Upper lobe of left lung (tissue), 6 donors: ENCODE measurements at regions not wholly inside any gene's neighbourhood (a gene's known extent, or its start where the extent isn't known, plus 50 kb on each side); places are given as distances from the start of the nearest gene placed in this dataset.

Experiments
- ATAC-seq, 2 donors: fragments of 200-7000 bp; cut with Tn5 transposase; one replicate each; pipeline ENCODE4 v1.9.1; 2022; ENCODE audit warnings: mild to moderate bottlenecking in 2 of 2, moderate library complexity in 2 of 2; ENCODE audit not compliant: low FRiP score in 2 of 2
- DNase-seq, 2 donors: peaks; one replicate each; pipeline ENCODE4 v3.0.0-alpha.2; 2019 to 2020
- H3K27ac ChIP-seq, 4 donors: fragments of 200-600 bp; sonication (generic); one replicate each; pipeline ENCODE4 v1.5.1; 2016 to 2019
- H3K27me3 ChIP-seq, 4 donors: fragments of 200-600 bp; sonication (generic); one replicate each; pipeline ENCODE4 v1.5.1; 2017 to 2019
- H3K36me3 ChIP-seq, 4 donors: fragments of 200-600 bp; sonication (generic); one replicate each; pipeline ENCODE4 v1.5.1; 2016 to 2019
- H3K4me1 ChIP-seq, 4 donors: fragments of 200-600 bp; sonication (generic); one replicate each; pipeline ENCODE4 v1.5.1; 2018 to 2019
- H3K4me3 ChIP-seq, 4 donors: fragments of 200-600 bp; sonication (generic); one replicate each; pipeline ENCODE4 v1.5.1; 2017 to 2019; ENCODE audit warnings: mild to moderate bottlenecking in 2 of 4, moderate library complexity in 1 of 4
- H3K9me3 ChIP-seq, 4 donors: fragments of 200-600 bp; sonication (generic); one replicate each; pipeline ENCODE4 v1.5.1; 2018 to 2019
- EP300 ChIP-seq, 4 donors: sonication (generic); formaldehyde crosslinking; IDR thresholded peaks; one replicate each; pipeline ENCODE4 v1.5.1; 2017; ENCODE audit warnings: antibody characterized with exemption in 4 of 4, control low read depth in 2 of 4
- POLR2A ChIP-seq, 4 donors: fragments of 450-650 bp; IDR thresholded peaks; one replicate each; pipeline ENCODE4 v1.5.1; 2016 to 2017; ENCODE audit warnings: antibody characterized with exemption in 4 of 4, mild to moderate bottlenecking in 2 of 4
- POLR2AphosphoS5 ChIP-seq, 2 donors: sonication (generic); formaldehyde crosslinking; IDR thresholded peaks; one replicate each; pipeline ENCODE4 v1.5.1; 2017; ENCODE audit warnings: antibody characterized with exemption in 2 of 2
- WGBS, 2 donors: methylation state at CpG; one replicate each; pipeline ENCODE4 v1.1.5; 2017 to 2018; 5-methylcytosine and 5-hydroxymethylcytosine counted together
- TF ChIP-seq, protein P1 (sequence below), 6 experiments: fragments of 450-650 bp in 4 of 6; fragments of 200-600 bp in 2 of 6; sonication (generic) in 2 of 6; IDR thresholded peaks; one replicate each; pipeline ENCODE4 v1.5.1; 2016 to 2019; ENCODE audit warnings: antibody characterized with exemption in 6 of 6
- donor health status: DM: no; HTN: no; CAD: no; lungs with moderate emphysema.
- donor health status: DM: no; HTN: yes; CAD: no; lungs with severe emphysema.

DNA sequence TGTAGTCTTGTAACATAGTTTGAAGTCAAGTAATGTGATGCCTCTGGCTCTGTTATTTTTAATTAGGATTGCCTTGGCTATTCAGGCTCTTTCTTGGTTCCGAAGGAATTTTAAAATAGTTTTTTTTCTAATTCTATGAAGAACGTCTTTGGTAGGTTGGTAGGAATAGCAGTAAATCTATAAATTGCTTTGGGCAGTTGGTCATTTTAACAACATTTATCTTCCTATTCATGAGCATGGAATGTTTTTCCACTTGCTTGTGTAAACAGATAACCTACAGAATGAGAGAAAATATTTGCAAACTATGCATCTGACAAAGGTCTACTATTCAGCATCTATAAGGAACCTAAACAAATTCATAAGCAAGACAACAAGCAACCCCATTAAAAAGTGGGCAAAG lies 173.2 kb upstream of the TRPC7 start:
- no peaks in the 10 kb centered on the region for H3K9me3 ChIP-seq
- no peak overlapping the region for H3K27ac ChIP-seq
- H3K36me3 ChIP-seq, result no peaks in the 10 kb centered on the region
- TF ChIP-seq POLR2AphosphoS5 (IDR thresholded peaks at IDR 0.05), result no peak
- TF ChIP-seq EP300 (IDR thresholded peaks at IDR 0.05), result no peak
- DNase-seq (no peak), ATAC-seq (no peak)
- H3K4me3 ChIP-seq, result no peak overlapping the region
- H3K27me3 ChIP-seq, result no peaks in the 10 kb centered on the region
- WGBS, 2 donors, result 88% methylated on average over 2 of the region's 2 CpGs
- no peaks in the 10 kb centered on the region for H3K4me1 ChIP-seq

DNA sequence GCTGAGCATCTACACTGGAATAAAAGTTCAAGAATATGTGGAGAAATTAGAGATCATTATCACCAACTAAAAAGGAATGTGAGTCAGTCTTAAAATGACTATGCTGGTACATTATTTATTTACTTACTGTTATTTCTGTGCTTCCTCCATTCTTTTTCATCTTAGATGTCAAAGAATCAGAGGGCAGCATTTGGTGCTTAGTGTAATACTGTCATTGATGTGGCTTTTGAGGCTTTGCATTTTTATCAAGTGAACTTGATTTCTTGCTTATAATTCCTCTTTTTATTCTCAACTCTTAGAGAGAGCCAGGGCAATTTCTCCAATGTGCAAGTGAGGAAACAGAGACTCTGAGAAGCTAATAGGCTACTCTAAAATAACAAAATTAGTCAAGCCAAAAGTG lies 163.7 kb upstream of the TRPC7 start:
- TF ChIP-seq POLR2AphosphoS5 (IDR thresholded peaks at IDR 0.05) (no peak), EP300 (IDR thresholded peaks at IDR 0.05) (no peak), POLR2A (IDR thresholded peaks at IDR 0.05) (no peak)
- TF ChIP-seq, protein P1, sequence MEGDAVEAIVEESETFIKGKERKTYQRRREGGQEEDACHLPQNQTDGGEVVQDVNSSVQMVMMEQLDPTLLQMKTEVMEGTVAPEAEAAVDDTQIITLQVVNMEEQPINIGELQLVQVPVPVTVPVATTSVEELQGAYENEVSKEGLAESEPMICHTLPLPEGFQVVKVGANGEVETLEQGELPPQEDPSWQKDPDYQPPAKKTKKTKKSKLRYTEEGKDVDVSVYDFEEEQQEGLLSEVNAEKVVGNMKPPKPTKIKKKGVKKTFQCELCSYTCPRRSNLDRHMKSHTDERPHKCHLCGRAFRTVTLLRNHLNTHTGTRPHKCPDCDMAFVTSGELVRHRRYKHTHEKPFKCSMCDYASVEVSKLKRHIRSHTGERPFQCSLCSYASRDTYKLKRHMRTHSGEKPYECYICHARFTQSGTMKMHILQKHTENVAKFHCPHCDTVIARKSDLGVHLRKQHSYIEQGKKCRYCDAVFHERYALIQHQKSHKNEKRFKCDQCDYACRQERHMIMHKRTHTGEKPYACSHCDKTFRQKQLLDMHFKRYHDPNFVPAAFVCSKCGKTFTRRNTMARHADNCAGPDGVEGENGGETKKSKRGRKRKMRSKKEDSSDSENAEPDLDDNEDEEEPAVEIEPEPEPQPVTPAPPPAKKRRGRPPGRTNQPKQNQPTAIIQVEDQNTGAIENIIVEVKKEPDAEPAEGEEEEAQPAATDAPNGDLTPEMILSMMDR (IDR thresholded peaks at IDR 0.05), result no peak
- DNase-seq (no peak), ATAC-seq (no peak)
- Histone ChIP-seq H3K9me3 (no peaks in the 10 kb centered on the region), H3K27me3 (no peaks in the 10 kb centered on the region), H3K36me3 (no peaks in the 10 kb centered on the region), H3K4me3 (no peak overlapping the region), H3K4me1 (no peaks in the 10 kb centered on the region), H3K27ac (no peak overlapping the region)

DNA sequence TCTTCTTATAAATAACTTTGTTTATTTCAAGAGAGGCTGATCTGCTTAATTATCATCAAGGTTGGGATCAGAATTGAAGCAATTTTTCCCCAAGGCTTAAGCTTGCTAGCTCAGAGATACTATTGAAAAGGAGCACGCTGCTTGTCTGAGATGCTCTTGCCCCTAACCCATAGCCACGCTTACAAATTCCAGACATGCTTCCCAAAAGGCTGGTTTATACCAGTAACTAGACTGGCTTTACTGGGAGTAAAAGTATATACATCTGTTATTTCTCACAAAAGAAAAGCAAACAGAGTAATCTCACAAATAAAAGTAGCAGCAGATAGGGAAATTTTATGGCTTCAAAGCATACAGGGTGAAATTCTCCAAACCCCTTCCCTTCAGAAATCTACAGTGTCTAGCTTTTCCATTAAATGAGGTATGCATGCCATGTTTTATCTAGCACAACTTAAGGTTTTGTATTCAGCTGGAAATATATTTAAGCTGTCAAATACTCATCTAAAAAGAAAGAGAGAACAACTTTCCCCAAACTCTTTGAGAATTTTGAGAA lies 163.2 kb upstream of the TRPC7 start:
- Histone ChIP-seq H3K4me1 (no peaks in the 10 kb centered on the region), H3K36me3 (no peaks in the 10 kb centered on the region), H3K9me3 (no peaks in the 10 kb centered on the region), H3K27me3 (no peaks in the 10 kb centered on the region), H3K4me3 (no peak overlapping the region), H3K27ac (no peak overlapping the region)
- DNase-seq, result no peak
- TF ChIP-seq POLR2A (IDR thresholded peaks at IDR 0.05) (no peak), EP300 (IDR thresholded peaks at IDR 0.05) (no peak), POLR2AphosphoS5 (IDR thresholded peaks at IDR 0.05) (no peak)
- TF ChIP-seq, protein P1 (IDR thresholded peaks at IDR 0.05), result no peak
- no peak for ATAC-seq
- WGBS, 2 donors, result 89 to 90% methylated on average over 2 of the region's 2 CpGs

DNA sequence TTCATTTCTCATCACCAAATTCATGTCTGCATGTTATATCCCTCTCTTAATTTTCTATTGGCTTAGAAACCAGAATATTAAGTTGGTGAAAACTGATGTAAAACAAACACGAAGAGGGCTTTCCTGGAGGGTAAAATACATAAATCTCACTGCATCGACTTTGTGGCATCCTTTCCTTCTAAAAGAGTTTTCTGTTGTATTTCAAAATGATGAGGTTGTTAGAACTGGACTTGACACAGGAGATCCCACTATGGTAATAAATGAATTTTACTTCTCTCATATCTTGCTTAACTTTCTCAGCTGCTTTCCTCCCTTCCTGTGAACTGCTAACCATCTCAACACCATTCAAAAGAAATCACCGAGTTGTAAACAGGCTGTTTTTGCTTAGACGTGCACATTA lies 162.0 kb upstream of the TRPC7 start:
- H3K9me3 ChIP-seq, result no peaks in the 10 kb centered on the region
- no peak for DNase-seq
- no peaks in the 10 kb centered on the region for H3K27me3 ChIP-seq
- no peaks in the 10 kb centered on the region for H3K36me3 ChIP-seq
- no peak for ATAC-seq
- WGBS, 2 donors, result 68 to 72% methylated on average over 4 of the region's 4 CpGs
- H3K27ac ChIP-seq, result no peak overlapping the region
- no peak overlapping the region for H3K4me3 ChIP-seq
- H3K4me1 ChIP-seq, result no peaks in the 10 kb centered on the region
- TF ChIP-seq POLR2AphosphoS5 (IDR thresholded peaks at IDR 0.05) (no peak), POLR2A (IDR thresholded peaks at IDR 0.05) (no peak), EP300 (IDR thresholded peaks at IDR 0.05) (no peak)

DNA sequence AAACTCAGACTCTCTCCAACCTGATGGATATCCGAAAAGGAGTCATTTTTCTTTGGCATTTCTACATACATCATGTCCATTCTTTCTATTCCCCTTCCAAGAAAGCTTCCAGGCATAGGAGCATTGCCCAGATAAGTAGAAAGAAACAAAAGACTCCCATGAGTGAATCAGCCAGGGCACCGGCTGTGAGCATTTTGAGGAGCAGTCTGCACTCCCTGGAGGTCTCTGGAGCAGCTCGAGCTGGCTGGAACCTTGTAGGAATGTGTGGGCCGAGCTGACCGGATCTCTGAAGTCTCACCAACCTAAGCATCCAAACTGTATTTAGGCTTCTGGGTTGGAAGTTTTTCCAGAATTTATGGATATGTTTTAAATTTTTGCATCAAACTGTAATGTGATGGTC lies 161.4 kb upstream of the TRPC7 start:
- Histone ChIP-seq H3K4me3 (no peak overlapping the region), H3K27me3 (no peaks in the 10 kb centered on the region), H3K4me1 (no peaks in the 10 kb centered on the region), H3K9me3 (no peaks in the 10 kb centered on the region), H3K36me3 (no peaks in the 10 kb centered on the region), H3K27ac (no peak overlapping the region)
- ATAC-seq (no peak), DNase-seq (no peak)
- TF ChIP-seq EP300 (IDR thresholded peaks at IDR 0.05) (no peak), POLR2AphosphoS5 (IDR thresholded peaks at IDR 0.05) (no peak), POLR2A (IDR thresholded peaks at IDR 0.05) (no peak)
- TF ChIP-seq, protein P1 (IDR thresholded peaks at IDR 0.05), result no peak
- 71 to 78% methylated on average over 5 of the region's 5 CpGs for whole genome bisulfite sequencing, 2 donors

DNA sequence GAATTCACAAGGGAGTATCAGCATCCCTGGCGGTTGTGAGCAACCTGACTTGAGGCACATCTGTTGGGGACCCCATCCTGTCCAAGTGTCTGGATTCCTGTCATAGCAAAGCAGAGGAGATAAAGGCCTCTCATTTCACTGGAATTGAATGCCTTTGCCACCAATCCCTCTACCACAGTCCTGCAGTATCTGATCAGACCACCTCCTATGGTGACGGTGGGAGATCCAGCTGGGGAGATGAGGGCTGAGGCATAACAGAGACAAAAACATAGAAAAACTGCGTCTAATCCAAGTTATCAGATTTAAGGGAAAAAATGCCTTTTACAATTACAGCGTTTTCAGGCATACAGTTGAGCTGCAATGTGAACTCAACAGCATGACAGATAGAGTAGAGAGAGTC lies 160.7 kb upstream of the TRPC7 start:
- Histone ChIP-seq H3K4me1 (no peaks in the 10 kb centered on the region), H3K27ac (no peak overlapping the region), H3K27me3 (no peaks in the 10 kb centered on the region), H3K36me3 (no peaks in the 10 kb centered on the region), H3K9me3 (no peaks in the 10 kb centered on the region), H3K4me3 (no peak overlapping the region)
- no peak for TF ChIP-seq POLR2AphosphoS5 (IDR thresholded peaks at IDR 0.05)
- TF ChIP-seq EP300 (IDR thresholded peaks at IDR 0.05), result no peak
- no peak for TF ChIP-seq POLR2A (IDR thresholded peaks at IDR 0.05)
- TF ChIP-seq, protein P1 (IDR thresholded peaks at IDR 0.05), result no peak
- DNase-seq (no peak), ATAC-seq (no peak)
- 72 to 80% methylated on average over 4 of the region's 4 CpGs for WGBS, 2 donors
